NCI-H446 (cell line): ENCODE measurements at regions not wholly inside any gene's neighbourhood (a gene's known extent, or its start where the extent isn't known, plus 50 kb on each side); places are given as distances from the start of the nearest gene placed in this dataset.

Experiments used
- DNase-seq, 2 experiments: peaks; one replicate each; lab custom pipeline; 2025; lab: John Stamatoyannopoulos, UW

- DNase-seq: no peak
Observed at GRCh38 chr10:92747066-92747465, 57.3 kb downstream of the HHEX start.

- DNase-seq: no peak
Observed at GRCh38 chr10:92747600-92747999, 57.8 kb downstream of the HHEX start.

DNA sequence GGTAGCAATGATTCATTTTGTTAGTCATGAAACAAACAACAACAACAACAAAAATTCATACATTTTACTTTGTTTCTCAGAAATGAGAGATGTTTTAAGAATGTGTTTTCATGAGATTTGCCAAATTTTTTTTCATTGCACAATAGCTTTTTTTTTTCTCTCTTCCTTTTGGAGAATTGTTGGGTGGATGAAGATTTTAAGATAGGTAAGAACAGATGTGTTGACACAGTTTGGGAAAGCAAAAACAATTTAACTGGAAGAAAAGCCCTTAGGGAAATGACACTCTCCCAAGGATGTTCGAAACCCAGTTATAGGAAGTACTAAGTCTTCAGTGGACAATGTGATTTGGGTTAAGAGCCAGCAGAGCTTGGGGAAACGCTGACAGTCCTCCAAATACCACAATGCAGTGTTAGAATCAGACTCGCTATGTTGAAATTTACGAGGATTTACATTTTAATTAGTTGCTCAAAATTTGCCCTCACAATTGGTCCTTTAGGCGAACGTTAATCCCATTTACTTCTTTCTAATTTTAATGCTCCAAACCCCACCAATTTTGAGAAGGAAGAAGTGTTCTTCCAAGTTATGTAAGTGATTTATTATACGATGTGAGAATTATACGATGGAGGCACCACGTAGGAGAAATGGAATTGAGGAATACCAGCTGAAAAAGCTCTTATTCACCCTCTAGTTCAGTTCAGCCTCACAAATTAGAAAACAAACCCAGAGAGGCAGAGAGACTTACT lies 61.2 kb downstream of the HHEX start:
- DNase-seq: no peak

DNA sequence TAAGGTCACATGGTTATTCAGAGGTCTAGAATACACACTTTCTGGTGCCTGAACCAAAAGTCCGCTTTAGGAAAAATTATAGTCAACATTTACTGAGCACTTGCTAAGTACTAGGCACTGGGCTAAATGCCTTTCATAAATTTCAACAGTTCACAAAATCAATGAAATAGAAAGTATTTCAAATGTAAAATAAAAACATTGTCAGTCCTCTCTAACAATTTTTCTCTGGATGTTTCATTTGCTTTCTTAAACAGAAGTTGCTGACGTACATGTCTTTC lies 61.7 kb downstream of the HHEX start:
- DNase-seq: no peak

- no peak for DNase-seq
Observed at GRCh38 chr10:92751827-92752226, 62.1 kb downstream of the HHEX start.

- no peak for DNase-seq
Observed at GRCh38 chr10:92753865-92754264, 64.1 kb downstream of the HHEX start.

DNA sequence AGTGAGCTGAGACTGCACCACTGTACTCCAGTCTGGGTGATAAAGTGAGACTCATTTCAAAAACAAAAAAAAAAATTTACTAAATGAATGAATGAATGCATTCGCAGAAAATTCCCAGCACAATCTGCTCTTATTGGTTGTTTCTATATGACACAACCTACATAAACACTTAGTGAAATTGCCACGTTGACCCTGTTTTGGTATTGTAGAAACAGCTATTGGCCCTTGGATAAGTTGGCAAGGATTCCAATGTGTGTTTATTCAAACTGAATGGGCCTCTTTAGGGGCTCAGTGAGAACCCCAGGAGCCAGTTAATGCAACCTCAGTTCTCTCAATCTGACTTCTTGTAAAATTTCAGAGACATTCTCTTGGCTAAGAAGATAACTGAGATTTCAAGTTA lies 66.0 kb downstream of the HHEX start:
- DNase-seq: no peak

DNA sequence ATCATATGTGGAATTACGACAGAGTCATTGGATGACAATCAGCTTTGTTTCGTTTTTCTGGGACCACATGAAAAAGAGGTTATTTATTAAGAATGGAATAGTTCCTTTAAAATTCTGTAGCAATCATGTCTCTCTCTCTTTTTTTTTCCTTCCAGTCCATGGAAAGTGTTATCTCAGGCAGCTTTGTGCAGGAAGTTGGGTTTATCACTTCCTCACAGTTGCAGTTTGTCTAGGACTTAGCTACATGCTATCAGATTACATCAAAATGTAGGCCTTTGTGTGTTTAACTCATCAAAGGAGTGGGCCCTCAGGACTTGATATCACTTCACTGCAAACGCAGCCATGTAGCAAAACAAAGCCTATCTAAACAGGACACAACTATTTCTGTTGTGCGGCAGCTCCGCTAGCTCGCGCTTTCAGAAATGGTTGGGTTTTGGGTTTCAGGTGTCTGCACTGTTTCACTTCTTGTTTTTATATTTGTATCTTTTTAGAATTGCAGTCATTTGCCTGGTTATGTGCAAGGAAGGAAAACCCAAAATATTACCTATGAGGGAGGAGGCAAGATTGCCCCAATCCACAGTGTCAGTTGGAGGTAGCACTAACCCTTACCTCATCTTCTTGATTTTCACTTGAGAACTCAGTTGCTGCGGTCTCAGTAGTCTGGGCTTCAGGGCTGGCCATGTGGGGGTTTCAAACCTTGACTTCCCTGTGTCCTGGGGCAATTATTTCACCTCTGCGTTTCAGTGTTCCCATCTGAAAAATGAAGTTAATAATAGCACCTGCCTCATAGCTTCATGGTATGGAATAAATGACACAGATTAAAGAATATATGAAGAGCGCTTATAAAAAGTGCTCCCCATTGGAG lies 66.7 kb downstream of the HHEX start:
- DNase-seq: no peak

DNA sequence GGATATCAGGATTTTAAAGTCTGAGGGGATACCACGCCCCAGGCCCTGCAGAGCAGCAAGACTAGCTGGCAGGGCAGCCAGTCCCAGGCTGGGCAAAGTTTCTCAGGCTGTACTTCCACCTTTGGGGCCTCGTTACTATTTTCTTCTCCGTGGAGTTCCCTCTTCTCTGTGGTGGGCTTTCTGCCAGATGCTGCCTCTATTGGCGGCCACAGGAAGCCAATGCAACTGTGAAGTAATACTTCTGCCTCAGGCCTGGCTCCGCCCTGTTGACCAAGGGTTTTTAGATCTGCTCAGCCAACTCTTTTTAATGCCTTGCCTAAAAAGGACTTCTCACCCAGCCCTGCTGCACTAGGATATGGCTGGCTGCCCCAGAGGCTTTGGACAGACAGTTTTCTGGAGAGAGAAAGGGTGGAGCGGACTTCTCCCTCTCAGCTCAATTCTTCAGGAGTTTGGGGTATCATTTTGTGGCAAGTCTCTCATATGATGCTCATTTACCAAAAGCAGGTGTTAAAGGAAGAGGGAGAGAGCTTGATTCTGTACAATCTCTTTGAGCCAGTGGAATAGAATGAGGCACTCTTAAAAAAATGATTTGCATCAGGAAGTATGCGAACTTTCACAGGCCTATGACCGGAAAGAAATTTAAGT lies 67.4 kb downstream of the HHEX start:
- peak; percentile 4 for DNase-seq

DNA sequence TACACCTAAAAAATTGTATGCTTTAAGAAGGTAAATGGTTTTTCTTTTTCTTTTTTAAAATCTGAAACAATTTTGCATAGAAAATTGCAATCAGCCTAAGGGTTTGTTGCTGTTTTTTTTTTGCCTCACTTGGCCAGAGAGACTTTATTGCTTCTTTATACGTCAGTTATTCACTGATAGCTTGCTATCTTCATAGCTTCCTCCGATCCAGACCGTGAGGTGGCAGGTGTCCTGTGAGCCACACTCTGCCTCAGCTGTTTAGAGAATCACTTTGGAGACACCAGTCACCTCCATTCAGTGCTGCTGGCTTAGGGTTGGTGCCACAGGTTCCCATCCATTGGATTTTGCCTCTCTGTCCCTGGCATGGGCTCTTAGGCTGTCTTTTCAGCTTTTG lies 68.0 kb downstream of the HHEX start:
- no peak for DNase-seq

DNA sequence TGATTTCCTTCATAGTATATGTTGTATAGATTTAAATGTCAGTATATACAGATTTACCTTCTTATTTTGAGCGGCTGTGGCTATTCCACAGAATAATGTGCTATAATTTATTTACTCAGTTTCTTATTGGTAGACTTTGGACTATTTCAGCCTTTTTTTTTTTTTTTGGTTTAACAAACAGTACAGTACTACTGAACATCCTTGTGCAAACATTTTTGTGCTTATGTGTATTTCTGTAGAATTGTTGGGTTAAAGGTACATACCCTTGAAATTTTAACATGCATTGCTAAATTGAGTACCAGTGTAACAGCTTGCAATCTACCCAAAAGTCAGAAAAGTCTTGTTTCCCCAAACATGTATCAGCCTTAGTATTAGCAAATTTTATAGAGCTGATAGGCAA lies 68.8 kb downstream of the HHEX start:
- no peak for DNase-seq

DNA sequence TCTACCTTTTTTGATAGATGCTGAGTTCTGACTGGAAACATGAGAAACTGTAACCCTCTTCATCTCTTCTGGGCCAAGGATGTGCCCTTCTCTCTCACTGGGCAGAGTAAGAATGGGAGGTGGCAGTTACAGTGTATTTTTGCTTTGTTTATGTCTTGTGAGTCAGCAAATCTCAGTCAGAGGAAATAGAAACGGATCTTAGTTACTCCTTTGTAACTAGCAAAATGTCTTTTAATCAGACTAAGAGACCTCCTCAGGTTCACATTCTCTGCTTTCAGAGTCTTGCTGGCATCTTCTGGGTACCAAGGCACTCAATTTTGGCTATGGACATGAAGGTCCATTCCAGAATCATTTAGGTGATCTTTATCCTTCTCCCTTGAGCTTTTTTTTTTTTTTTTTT lies 70.9 kb downstream of the HHEX start:
- no peak for DNase-seq

- no peak for DNase-seq
Observed at GRCh38 chr10:92761571-92761970, 71.8 kb downstream of the HHEX start.

DNA sequence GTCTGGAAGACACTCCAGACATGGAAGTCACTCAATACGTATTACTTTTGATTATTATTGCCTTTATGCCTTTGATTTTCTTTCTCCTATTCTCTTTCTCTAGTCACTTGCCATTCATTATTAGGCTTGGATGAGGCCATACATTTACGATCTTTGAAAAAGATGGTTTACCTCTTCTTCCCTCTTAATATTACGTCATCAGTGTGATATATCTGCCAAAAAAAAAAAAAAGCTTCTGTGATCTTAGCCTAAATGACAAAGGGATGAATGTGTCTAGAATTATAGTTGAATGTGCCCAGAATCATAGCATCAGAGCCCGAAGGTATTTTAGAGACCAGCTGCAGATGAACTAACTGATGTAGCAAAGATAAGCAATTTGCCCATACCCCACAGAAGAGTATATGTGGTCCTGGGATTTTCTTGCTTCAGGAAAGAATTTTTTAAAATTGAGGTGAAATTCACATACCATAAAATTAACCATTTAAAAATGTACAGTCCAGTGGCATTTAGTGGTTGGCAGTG lies 73.9 kb downstream of the HHEX start:
- no peak for DNase-seq

GRCh38 chr10:92766451-92766850 lies 76.7 kb downstream of the HHEX start:
- no peak for DNase-seq

DNA sequence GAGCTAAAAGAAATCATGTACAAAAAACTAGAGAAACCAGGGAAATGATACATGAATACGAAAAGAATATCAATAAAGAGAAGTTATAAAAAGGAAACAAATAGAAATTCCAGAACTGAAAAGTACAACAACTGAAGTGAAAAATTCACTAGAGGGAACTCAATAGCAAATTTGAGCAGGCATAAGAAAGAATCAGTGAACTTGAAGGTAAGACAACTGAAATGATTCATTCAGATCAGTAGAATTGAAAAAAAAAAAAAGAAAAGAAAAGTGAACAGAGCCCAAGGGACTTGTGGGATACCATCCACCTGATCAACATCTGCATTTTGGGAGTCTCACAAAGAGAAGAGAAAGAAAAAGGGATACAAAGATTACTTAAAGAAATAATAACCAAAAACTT lies 78.3 kb downstream of the HHEX start:
- no peak for DNase-seq

DNA sequence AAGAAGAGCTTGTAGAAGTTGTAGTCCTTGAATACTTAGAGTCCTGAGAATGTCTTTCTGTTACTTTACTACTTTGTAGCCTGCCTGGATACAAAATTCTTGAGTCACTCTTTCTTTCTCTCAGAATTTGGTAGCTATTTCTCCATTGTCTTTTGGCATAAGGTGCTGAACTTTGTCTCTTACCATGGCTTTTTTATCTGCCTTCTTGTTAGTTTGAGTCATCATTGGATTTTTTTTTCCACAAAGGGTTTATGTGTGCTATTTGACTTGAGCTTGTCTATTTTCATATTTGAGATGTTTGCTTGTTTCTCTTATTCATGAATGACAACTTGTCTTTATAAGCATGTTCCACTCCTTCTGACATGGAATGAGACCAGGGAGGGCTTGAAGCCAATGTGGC lies 74.5 kb upstream of the EXOC6 start:
- DNase-seq: no peak

- no peak for DNase-seq
Observed at GRCh38 chr10:92778091-92778490, 70.2 kb upstream of the EXOC6 start.

DNA sequence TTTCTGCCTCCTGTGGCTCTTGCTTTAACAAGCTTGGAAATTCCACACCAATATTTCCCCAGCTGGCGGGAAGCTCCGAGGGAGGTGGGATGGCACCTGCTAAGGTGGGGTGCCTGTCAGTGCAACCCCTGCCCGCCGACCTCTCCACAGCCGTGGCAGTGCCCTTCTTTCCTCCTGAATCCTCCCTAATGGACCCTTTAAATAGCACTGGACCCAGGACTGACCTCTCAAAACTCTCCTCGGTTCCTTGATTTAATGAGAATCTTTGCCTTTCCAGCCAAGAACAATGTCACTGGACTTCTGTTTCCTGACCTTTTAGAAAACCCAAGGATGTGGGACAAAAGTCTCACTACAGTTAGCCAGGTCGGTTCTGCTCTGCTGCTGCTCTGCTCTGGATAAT lies 63.2 kb upstream of the EXOC6 start:
- DNase-seq: no peak

- no peak for DNase-seq
Observed at GRCh38 chr10:92787557-92788152, 60.7 kb upstream of the EXOC6 start.

DNA sequence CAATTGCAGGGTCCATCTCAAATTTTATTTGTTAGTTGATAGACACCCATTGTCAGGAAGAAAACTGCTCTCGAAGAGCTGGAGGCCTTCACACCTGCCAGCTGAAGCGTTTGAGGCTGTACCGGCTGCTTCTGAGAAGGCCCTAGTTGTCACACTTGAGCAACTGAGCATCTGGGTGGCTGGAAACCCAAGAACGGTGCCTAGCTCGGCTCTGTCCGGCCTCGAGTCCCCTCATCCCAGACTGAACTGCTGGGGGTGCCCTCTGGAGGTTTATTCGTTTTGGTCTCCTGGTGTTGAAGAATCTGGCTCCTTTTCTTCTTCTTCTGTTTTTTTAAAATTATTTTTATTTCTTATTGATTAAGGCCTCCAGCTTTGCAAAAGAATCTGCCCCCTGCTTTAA lies 59.3 kb upstream of the EXOC6 start:
- DNase-seq: no peak

DNA sequence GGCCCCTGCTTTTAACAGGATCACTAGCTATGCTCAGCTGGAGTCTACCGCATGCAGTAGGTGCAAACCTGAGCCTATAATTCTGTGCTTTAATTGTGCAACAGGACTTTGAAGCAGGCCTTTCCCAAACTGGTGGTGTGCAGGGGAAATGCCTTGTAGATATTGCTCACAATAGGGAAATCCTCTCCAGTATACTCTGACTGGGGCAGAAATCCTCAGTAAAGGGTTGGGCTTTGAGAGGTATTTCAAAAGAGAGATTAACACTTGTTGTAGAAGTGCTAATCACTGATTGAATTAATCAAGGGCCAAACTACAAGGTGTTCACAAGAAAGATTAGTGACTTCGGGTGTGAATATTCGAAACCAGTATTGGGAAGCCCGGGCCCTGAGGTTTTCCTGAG lies 58.5 kb upstream of the EXOC6 start:
- DNase-seq: no peak

DNA sequence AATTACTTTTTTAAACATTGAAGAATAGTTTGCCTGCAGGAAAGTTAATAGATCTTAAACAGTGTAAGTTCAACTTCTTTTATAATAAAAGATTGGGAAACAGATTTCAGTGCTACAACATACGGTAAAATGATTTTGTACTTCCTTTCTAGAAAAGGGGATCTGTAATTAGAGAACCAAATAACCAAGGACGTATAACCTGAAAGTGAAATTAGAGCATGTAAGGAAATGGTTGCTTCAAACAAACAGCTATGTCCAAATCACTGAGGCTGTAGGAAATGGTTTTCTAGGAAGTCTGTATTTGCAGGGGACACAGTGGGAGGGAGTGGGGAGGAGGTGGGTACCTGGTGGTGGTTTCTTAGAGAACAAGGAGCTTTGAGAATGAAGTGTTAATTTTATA lies 57.9 kb upstream of the EXOC6 start:
- DNase-seq: no peak
